AG08395 (cell line): ENCODE measurements at regions not wholly inside any gene's neighbourhood (a gene's known extent, or its start where the extent isn't known, plus 50 kb on each side); places are given as distances from the start of the nearest gene placed in this dataset.

ENCODE experiments used
- DNase-seq: peaks from one replicate; pipeline ENCODE4 v3.0.0; 2012; ENCODE audit warnings: mixed read lengths, low spot score

GRCh38 chr1:228977741-228978140 is 242.5 kb downstream of the RHOU start:
- no peak for DNase-seq

- DNase-seq, result peak; percentile 58
These were observed 243.4 kb downstream of the RHOU start for GRCh38 chr1:228978484-228979324.

DNA sequence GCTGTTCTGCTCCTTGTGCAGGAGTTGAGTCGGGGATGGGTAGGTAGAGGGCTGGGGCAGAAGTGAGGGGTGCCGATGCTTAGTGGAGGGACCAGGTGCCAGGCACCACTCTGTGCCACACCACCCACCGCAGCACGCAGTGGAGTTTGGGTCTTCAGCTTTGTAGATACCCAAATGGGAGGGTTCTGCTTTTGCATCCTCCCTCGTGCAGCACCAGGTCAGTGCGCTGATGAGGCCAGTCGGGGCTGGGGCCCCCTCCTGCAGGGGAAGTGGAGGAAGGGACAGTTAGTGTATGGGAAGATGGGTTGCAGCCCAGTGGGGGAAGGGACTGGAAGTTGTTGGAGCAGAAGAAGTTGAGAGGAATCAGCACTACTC is 244.0 kb downstream of the RHOU start:
- no peak for DNase-seq

DNA sequence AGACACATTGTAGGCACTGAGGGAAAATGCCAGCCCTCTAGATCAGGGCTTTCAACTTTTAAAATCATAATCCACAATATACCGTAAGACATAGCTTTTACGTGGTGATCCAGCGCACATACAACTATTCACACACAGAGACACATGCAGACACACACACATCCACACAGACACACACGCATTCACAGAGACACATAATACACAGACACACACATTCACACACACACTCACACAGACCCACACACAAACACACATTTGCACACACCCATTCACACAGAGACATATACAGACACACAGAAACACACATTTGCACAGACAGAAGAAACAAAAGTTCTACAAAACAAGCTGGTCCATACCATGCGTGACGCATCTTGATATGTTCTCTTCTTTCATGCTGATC is 244.5 kb downstream of the RHOU start:
- no peak for DNase-seq

- no peak for DNase-seq
These were observed 245.1 kb downstream of the RHOU start for GRCh38 chr1:228980232-228980937.

- DNase-seq, result no peak
These were observed 247.4 kb downstream of the RHOU start for GRCh38 chr1:228982637-228983036.

DNA sequence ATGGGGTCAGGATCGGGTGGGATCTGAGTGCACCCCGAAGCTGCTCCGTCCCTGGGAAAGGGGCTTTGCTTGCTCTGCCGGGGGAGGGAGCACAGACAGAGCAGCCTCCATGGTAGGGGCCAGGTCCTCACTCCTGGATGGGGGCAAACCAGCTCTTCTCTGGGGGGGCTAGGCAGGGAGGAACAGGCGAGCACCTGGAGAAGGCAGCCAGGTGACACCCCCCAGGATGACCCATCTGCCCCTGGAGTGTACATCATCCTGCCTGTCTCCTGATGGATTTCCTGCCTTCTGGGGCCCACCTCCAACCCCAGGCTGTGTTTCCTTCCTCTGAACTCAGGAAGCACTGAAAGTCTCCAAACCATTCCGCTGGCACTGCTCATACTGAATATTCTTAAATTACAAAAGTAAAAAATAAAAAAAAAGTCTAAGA is 248.0 kb downstream of the RHOU start:
- DNase-seq, result no peak

DNA sequence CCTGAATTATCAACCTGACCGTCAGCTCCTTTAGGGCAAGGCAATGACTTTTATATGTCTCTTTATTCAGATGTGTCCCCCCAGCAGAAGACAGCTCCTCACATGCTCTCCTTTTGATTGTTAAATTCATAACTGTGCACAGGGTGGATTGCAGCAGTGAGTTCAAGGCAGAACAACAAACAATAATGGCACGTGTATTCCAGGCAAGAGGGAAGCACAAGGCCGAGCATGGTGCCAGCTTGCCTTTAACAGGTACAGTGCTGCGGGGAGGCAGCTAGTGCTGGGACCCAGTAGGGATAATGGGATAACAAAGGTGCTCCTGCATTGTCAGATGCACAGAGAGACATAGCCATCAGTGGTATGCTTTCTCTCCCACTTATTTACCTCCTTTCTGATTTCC is 248.4 kb downstream of the RHOU start:
- no peak for DNase-seq

DNA sequence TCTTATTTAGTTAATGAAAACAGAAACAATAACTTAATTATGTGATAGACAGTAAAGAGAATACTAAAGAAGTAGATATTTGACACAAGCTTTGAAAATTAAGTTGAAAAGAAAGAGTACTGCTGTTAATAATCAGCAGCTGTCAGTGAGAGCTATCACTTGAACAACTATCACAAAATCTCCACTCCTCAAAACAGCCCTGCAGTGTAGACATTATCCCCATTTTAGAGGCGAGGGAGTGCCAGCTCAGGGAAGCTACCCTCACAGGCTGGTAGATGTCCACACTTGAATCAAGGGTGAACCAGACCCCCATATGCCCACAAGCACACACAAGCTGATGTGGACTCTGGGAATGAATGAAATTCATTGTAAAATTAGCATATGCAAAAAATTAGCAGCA is 248.8 kb downstream of the RHOU start:
- DNase-seq, result no peak

- DNase-seq, result no peak
These were observed 249.7 kb downstream of the RHOU start for GRCh38 chr1:228984646-228985631.

- no peak for DNase-seq
These were observed 250.4 kb downstream of the RHOU start for GRCh38 chr1:228985661-228986060.

GRCh38 chr1:228986093-228986904 is 251.0 kb downstream of the RHOU start:
- DNase-seq, result peak; percentile 23

- DNase-seq, result no peak
These were observed 252.0 kb downstream of the RHOU start for GRCh38 chr1:228987286-228987685.

GRCh38 chr1:228987736-228988506 is 252.6 kb downstream of the RHOU start:
- DNase-seq, result no peak

DNA sequence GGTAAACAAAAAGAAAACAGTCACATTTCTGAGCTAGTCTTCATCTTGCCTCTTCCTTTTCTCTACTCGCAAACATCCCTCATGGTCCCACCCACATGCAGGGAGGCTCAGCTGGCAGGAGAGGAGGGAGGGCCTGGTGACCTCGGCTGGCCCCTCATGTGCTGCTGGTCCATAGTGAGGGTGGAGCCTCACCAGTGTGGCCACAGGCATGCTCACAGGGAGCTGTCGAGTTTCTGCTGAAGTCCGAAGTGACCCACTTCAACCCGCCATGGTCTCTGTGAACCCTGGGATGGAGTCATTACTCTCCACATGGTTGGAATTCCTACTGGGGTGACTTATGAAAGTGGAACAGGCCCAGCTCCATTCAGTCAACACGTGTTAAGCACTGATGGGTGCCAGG is 253.4 kb downstream of the RHOU start:
- peak; percentile 77 for DNase-seq

DNA sequence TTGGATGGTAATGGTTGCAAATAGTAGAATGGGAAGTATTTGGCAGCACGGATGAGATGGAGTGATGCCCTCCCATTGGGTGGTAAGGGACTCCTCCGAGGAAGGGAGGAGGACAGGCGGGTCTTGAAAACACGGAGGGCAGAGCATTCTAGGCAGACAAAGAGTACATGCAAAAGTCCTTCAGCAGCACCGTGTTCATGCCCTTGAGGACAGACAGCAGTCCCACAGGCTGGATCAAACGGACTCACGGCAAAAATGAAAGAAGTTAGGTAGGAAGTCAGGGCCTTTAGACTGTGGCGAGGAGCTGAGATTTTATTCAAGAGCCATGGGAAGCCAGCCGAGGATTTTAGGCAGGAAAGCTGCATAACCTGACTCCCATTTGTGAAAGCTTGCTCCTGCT is 253.9 kb downstream of the RHOU start:
- no peak for DNase-seq

DNA sequence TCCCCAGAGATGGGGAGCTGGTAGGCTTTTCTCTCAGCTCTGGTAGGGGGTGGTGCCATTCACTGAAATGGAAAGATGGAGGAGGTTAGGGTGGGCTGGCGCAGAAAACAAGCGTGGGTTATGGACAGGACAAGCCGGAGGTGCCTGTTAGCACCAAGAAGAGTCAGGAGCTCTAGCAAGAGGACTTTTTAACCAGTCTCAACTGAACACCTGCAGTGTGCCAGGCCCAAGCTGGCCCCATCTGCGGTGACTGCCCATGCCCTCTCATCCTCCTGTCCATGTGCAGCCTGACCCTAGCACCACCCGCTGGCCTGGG is 254.4 kb downstream of the RHOU start:
- DNase-seq, result no peak

DNA sequence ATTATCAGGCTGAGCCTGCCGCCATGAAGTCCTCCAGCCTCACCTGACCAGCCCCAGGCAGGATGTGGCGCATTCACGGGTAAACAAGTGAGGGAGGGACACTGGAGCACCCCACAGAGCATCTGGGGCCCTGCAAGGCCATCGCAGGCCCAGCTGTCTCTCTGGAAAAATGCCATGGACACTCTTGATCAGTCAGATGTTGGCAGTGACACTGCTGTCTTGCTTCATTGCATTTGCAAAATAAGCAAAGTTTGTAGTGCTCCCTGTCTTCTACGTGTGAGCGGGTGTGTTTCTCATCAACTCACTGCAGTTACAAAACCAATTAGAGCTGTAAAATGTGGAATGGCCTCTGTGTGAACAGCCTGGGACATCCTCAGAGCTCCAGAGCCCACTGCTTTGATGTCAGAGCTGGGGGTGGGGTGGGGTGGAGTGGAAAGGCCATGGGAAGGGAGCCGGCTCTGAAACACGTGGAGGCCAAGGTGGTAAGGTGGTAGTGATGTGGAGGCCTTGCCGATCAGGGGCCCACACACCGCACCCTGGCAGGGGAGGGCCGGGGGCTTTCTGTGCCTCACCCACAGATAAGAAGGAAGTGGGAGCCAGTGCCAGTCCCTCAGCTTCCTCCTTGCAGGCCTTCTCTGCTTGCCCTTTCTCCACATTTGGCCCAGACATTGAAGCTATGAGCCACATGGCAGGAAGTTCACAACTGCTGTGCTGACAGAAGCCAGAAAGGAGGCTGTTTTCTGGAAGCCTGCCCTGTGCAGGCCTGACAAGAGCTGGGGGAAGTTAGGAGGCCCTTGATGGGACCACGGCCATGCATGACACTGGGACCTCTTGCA is 254.9 kb downstream of the RHOU start:
- peak; percentile 26 for DNase-seq

DNA sequence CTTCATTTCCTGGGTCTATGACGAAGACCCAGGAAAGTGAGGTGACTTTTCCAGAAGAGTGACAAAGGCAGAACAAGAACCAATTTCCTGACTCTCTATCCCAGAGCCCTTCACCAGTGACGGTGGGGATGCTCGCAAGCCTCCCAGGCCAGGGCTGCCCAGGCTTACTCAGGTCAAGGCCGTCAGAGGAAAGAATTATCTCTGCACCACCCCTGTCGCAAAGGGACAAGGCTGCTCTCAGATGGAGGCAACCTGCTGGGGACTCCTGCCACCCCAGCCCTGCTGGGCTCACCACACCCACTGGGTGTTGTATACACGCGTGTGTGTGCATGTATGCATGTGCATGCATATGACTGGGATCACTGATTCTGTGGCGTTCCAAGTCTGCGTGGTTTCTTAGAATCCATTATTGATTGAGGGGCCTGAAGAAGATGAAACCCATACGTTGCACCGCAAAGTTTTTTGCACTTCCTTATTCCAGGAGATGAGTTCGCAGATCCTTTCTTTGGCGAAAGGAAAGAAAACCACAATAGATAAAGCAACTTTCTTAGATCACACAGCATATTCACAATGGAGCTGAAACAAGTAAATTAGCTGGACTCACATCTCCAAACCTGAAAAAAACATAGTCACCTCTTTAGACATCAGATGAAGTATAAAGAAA is 255.8 kb downstream of the RHOU start:
- DNase-seq, result no peak
